ENCODE measurements at regions not wholly inside any gene's neighbourhood (a gene's known extent, or its start where the extent isn't known, plus 50 kb on each side); places are given as distances from the start of the nearest gene placed in this dataset.

GRCh38 chr12:124686370-124687173 lies 119.2 kb upstream of the NCOR2 start:
- DNase-seq (ENCODE audit: low read depth), result no peak
- no peak for TF ChIP-seq CTCF (conservative IDR thresholded peaks at IDR 0.05; ENCODE audit: low read length)
- no peak overlapping the region for H3K4me3 ChIP-seq (ENCODE audit: low read length)

- DNase-seq (ENCODE audit: low read depth), result peak; percentile 80
- H3K4me3 ChIP-seq (ENCODE audit: low read length), result peak overlapping the region; percentile 50
- no peak for TF ChIP-seq CTCF (conservative IDR thresholded peaks at IDR 0.05; ENCODE audit: low read length)
These were observed 118.4 kb upstream of the NCOR2 start for GRCh38 chr12:124685689-124686369.

- TF ChIP-seq CTCF (conservative IDR thresholded peaks at IDR 0.05; ENCODE audit: low read length), result no peak
- H3K4me3 ChIP-seq (ENCODE audit: low read length), result peak overlapping the region; percentile 50
- DNase-seq (ENCODE audit: low read depth), result peak; percentile 77
These were observed 117.7 kb upstream of the NCOR2 start for GRCh38 chr12:124684971-124685688.

GRCh38 chr12:124684496-124684895 lies 117.1 kb upstream of the NCOR2 start:
- peak overlapping the region; percentile 45 for H3K4me3 ChIP-seq (ENCODE audit: low read length)
- TF ChIP-seq CTCF (conservative IDR thresholded peaks at IDR 0.05; ENCODE audit: low read length), result no peak
- DNase-seq (ENCODE audit: low read depth), result no peak

- no peak for TF ChIP-seq CTCF (conservative IDR thresholded peaks at IDR 0.05; ENCODE audit: low read length)
- H3K4me3 ChIP-seq (ENCODE audit: low read length), result no peak overlapping the region
- DNase-seq (ENCODE audit: low read depth), result no peak
These were observed 116.0 kb upstream of the NCOR2 start for GRCh38 chr12:124683152-124684124.

GRCh38 chr12:124682425-124683151 lies 115.2 kb upstream of the NCOR2 start:
- H3K4me3 ChIP-seq (ENCODE audit: low read length), result no peak overlapping the region
- no peak for DNase-seq (ENCODE audit: low read depth)
- no peak for TF ChIP-seq CTCF (conservative IDR thresholded peaks at IDR 0.05; ENCODE audit: low read length)

Data from AG10803 (cell line).